ENCODE measurements at regions not wholly inside any gene's neighbourhood (a gene's known extent, or its start where the extent isn't known, plus 50 kb on each side); places are given as distances from the start of the nearest gene placed in this dataset.

GRCh38 chr12:40566271-40566670, 126.0 kb upstream of the CNTN1 start:
- TF ChIP-seq CTCF (IDR thresholded peaks at IDR 0.05) (no peak), ZFX (IDR thresholded peaks at IDR 0.05; ENCODE audit: borderline replicate concordance) (no peak)

All from 22Rv1 (cell line).